GM04503 (cell line): ENCODE measurements at regions not wholly inside any gene's neighbourhood (a gene's known extent, or its start where the extent isn't known, plus 50 kb on each side); places are given as distances from the start of the nearest gene placed in this dataset.

ENCODE experiments used
- DNase-seq: peaks from one replicate; pipeline ENCODE4 v3.0.0-alpha.2; 2012; ENCODE audit warnings: low read depth

- no peak for DNase-seq
Observed at GRCh38 chr5:154588091-154588774, 110.2 kb upstream of the HAND1 start.

DNA sequence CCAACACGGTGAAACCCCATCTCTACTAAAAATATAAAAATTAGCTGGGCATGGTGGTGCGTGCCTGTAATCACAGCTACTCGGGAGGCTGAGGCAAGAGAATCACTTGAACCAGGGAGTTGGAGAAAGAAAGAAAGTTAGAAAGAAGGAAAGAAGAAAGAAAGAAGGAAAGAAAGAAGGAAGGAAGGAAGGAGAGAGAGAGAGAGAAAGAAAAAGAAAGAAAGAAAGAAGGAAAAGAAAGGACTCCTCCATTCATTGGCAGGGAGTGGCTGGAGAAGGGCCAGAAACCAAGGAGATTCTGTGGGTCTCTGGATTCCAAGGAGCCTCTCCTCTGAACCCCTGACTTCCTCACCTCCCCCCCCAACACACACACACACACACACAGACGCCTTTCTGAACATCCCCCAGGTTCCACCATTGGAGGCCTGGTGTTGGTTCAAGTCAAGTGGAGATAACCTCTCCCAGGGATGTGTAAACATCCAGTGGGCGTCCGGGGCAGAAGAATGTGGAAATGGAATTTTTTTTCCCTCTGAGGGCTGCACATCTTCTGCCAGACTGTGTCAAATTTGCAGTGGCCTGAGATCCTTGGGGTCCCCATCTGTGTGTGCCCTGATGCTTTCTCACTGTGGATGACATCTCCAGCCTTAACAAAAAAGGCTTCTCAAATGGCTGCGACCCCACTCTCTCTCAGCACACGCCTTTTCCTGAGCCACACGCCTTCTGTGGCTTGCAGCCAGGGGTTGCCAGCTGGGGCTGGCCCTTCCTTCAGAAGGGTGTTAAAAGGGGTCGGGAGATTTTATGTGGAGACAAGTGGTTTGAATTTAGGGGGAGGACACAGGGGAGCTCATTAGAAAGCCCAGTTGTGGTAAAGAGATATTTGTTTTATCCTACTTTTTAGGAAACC lies 109.3 kb upstream of the HAND1 start:
- DNase-seq: no peak

DNA sequence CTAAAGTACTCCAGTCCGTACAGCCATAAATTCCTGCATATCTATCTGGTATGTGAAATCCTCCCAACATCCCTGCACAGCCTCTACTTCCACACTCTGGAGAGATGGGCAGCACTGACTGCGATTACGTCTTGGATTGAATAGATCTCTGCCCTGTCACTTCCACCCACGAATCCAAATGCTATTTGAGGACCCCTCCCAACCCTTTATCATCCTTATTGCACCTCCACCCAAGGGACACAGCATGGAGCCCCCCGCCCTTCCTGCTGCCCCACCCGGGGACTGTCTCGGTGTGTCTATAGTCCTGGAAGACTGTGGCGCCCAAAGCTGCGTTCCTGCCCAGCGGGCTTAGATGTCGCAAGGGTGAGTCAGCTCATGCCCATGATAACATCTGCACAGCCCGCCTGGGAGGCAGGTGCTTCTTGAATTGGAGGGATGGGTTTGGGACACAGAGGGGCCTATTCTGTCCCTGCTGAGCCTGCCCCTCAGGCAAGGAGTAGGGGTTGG lies 105.7 kb upstream of the HAND1 start:
- DNase-seq: no peak

DNA sequence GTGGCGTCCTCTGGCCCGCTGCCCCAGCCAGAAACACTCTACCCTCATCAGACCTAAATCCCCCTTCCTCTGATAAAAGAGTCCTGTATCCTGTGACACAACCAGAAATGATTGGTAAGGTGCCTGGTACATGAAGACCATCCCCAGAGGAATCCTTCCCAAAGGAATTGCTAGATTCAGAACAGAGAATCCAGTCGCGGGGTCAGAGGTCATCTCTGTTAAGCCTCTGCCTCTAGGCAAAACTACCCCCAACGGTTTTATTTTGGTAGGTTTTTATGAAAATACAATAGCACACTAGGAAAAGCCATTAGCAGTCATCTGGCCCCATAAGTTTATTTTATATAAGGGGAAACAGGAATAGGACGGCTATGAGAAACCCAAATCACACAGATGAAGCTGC lies 102.4 kb upstream of the HAND1 start:
- no peak for DNase-seq

DNA sequence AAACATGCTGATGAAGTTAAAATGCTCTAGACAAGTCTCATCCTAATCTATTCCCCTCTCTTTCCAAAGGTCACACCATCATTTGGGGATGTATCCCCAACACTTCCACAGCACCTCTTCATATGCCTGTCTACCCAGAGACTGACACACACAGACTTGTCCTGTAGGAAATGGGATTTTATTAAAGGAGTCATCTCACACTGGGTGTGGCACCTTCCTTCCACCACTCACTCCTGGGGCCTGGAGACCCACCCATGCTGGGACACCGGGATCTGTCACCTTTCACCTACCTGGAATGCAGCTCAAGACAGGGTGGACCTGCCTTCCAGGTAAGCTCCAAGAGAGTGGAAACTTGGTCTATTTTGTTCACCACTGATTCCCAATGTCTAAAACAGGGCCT lies 99.4 kb upstream of the HAND1 start:
- no peak for DNase-seq

- no peak for DNase-seq
Observed at GRCh38 chr5:154576429-154576806, 98.4 kb upstream of the HAND1 start.

GRCh38 chr5:154575546-154576428 lies 97.8 kb upstream of the HAND1 start:
- no peak for DNase-seq

- DNase-seq: no peak
Observed at GRCh38 chr5:154573011-154573410, 95.0 kb upstream of the HAND1 start.

DNA sequence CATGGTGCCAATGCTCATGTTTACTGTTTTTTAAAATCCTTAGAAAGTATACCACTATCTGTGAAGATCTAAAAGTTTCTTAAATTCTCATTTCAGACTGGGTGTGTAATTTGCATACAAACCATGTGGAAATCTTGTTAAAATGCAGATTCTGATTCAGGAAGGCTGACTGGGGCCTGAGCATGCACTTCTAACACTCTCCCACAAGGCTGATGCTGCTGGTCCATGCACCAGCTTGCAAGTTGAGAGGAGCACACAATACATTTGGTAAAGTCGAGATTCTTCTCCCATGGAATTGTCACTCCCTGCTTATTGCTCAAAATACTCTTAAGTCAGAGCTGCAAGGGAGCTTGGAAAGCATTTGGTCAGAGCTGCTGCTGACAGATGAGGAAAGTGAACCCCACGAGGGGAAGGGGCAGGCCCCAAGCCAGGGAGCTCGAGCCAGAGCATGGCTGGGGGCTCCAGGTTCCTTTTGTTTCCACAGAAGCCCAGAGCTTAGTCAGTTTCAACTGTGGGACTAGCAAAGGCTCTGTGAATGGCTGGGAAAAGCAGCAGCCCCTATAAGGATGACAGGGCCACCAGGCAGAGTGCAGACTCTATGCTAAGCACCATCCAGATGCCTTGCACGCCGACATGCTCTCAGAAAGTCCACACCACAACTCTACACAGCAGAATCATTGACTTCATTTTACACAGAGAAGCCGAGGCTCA lies 93.5 kb upstream of the HAND1 start:
- DNase-seq: no peak

DNA sequence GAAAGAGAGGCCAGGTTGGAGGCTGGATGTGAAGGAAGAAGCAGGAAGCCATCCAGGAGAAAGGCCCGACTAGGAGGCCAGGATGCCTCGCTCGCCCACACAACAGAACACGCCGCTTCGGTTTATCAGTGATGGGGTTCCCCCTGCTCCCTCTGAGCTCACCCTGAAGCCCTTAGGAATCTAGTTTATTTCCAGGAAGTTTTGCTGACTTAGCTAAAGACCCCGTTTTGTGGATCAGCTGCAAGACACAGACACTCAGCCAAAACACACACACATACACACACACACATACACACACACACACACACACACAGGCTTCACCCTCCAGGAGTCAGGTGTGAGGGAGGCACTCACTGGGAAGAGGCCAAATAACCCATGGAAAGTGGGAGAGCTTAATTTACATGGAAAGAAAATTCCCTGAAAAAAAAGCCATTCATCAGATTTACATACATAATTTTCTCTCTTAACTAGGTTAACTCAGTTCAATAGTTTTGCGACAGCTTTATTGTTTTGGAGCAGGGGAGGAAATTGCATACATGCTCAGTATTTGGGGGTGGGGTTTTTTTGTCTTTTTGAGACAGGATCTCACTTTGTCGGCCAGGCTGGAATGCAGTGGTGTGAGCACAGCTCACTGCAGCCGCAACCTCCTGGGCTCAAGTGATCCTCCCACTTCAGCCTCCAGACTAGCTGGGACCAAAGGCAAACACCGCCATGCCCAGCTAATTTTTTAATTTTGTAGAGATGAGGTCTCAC lies 92.7 kb upstream of the HAND1 start:
- DNase-seq: no peak

GRCh38 chr5:154568589-154568988 lies 90.6 kb upstream of the HAND1 start:
- no peak for DNase-seq

DNA sequence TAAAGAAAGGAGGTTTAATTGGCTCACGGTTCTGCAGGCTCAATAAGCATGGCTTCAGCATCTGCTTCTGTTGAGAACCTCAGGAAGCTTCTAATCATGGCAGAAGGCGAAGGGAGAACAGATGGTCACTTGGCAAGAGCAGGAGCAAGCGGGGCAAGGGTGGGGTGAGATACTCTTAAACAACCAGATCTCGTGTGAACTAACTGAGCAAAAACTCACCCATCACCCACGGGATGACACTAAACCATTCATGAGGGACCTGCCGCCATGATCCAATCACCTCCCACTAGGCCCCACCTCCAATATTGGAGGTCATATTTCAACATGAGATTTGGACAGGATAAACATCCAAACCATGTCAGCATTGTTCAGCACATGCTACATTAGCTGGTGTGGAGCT lies 89.1 kb upstream of the HAND1 start:
- DNase-seq: no peak

DNA sequence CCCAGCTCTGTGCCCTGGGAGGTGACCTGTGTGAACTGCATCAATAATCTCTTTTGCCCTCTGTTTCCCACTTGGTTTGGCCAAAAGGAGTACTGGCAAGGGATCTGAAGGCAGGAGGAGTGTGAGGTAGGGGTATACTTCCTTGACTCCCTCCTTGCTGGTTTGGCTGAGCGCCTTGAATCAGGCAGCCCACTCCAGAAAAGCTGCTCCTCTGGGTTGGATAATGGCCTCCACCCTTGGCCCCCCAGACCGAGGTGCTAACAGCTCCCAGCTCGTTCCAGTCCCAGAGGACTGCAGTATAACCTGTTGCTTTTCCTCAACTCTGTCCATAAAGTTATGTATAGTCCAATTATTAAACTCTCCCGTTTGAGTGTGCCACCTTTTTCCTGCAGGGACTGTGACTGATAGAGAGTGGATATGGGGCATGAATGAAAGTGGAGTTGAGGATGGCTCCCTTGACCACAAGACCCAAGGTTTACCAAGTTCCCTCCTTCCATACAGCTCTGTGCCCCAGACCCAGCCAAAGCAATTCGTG lies 88.2 kb upstream of the HAND1 start:
- DNase-seq: no peak

DNA sequence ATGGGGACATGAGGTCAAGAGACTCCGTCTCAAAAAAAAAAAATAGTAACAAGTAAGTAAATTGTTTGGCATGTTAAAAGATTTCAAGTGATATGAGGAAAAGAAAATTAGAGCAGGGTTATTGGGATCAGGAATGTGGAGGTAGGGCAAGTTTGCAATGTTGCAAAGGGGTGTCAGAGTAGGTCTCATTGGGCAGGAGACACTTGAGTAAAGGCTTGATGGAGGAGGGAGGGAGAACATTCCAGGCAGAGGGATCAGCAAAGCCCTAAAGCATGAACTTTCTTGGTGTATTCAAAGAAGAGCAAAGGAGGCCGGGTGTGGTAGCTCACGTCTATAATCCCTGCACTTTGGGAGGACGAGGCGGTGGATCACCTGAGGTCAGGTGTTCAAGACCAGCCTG lies 87.1 kb upstream of the HAND1 start:
- DNase-seq: no peak

DNA sequence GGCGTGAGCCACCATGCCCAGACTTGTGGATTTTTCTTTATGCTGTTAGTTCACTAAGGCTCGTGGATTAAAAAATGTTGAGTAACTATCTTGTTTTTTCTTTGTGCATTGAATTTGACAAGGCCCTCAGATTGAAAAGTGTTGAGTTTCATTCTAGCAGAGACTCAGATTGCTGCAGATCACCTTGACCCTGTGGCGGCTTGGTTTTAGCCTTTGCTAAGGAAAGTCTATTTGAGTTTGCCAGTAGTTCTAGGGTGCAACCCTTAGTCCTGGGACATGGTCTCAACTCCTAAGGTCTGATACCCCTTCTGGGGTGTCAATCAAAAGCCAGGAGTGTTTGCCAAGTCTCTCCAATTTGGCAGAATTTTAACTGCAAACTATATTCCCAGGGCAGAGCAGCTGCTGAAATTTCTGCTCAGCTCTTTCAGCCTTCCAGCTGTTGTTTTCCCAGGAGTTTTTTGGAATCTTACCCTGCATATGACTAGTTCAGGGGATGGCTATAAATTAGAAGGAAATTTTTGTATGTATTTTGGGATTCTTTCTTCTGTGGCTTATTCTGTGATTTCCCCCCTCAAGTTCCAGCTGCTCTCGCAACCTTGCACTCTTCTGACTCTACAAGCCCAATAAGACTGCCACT lies 84.3 kb upstream of the HAND1 start:
- no peak for DNase-seq

DNA sequence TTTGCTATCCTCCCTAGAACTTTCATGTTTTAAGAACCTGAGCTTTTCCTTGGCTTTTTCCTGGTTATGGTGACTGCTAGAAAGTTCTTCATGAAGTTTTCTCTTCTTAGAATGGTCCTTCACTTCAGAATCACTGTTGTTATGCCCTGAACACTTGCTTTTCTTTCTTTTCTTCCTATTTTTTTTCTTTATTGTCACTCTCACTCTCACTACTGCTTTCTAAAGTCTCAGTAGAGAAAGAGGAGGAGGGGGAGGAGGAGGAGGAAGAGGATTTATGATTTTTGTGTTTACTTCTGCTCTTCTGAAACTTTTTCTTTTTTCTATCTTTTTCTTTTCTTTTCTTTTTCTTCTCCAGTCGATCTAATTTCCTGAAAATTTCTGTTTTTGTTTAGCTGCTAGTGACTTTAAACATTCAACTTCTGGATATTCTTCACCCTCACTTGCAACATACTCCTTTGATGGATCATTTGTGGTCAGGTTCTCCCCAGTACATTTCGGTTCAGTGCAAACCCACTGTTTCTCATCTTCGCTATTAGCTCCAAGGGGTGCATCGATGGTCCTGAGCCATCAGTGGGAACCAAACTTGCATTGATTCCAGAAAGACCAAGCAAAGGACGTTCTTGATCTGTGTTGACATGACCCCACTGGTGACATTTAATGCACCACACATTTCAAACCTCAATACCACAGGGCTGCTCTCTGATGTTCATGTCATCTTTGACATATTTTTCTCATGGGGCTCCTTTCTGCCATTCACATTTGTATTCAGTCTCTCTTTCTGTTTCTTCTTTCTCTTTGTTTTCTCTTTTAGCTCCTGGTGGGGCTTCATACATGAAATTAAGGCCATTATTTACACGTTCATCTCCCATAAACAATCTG lies 81.6 kb upstream of the HAND1 start:
- DNase-seq: no peak

GRCh38 chr5:154557548-154557947 lies 79.5 kb upstream of the HAND1 start:
- no peak for DNase-seq

DNA sequence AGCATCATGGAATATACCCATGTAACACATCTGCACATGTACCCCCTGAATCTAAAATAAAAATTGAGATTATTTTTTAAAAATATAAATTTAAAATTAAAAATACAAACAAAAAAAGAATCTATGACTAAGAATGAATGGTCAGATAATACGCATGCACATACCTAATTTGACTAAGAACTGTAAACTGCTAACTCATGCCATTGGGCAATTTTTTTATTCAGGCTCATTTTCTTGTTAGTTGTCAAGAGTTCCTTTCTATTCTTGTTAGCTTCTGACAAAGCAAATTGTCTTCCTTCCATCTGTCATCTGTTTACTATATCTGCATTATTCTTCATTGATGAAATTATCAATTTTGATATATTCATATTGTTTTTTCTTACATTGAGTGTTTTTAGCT lies 69.5 kb upstream of the HAND1 start:
- DNase-seq: no peak

GRCh38 chr5:154546719-154547118 lies 68.7 kb upstream of the HAND1 start:
- DNase-seq: no peak
